ENCODE measurements at regions not wholly inside any gene's neighbourhood (a gene's known extent, or its start where the extent isn't known, plus 50 kb on each side); places are given as distances from the start of the nearest gene placed in this dataset.

DNA sequence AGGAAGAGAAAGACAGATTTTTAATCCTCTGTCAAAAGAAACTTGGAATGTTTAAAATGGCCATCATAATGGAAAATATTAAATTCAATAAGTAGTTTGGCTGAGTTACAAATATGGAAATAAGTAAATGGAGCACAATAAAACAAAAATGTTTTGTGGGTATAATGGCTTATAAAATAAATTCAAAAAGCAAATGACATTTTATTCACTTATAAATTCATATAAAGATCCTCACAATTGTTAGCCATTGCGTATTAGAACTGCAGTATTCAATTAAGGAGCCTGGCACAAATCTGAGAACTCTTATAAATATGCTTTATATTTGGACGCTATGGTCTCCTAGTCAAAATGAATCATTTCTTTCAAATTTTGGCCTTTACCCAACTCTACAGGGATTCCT, 339.0 kb upstream of the PABPC4L start:
- Histone ChIP-seq H3K36me3 (no peaks in the 10 kb centered on the region), H3K27me3 (no peaks in the 10 kb centered on the region), H3K4me1 (no peaks in the 10 kb centered on the region), H3K9me3 (no peaks in the 10 kb centered on the region), H3K27ac (no peak overlapping the region), H3K4me3 (no peak overlapping the region)
- WGBS = 51% methylated on average over 2 of the region's 2 CpGs
- TF ChIP-seq EP300 (IDR thresholded peaks at IDR 0.05) = no peak
- TF ChIP-seq, protein P1, sequence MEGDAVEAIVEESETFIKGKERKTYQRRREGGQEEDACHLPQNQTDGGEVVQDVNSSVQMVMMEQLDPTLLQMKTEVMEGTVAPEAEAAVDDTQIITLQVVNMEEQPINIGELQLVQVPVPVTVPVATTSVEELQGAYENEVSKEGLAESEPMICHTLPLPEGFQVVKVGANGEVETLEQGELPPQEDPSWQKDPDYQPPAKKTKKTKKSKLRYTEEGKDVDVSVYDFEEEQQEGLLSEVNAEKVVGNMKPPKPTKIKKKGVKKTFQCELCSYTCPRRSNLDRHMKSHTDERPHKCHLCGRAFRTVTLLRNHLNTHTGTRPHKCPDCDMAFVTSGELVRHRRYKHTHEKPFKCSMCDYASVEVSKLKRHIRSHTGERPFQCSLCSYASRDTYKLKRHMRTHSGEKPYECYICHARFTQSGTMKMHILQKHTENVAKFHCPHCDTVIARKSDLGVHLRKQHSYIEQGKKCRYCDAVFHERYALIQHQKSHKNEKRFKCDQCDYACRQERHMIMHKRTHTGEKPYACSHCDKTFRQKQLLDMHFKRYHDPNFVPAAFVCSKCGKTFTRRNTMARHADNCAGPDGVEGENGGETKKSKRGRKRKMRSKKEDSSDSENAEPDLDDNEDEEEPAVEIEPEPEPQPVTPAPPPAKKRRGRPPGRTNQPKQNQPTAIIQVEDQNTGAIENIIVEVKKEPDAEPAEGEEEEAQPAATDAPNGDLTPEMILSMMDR (IDR thresholded peaks at IDR 0.05) = no peak
- no peak for TF ChIP-seq POLR2AphosphoS5 (IDR thresholded peaks at IDR 0.05)
- TF ChIP-seq POLR2A (IDR thresholded peaks at IDR 0.05) = no peak
- DNase-seq (ENCODE audit: low spot score in 2 of 2) = no peak

DNA sequence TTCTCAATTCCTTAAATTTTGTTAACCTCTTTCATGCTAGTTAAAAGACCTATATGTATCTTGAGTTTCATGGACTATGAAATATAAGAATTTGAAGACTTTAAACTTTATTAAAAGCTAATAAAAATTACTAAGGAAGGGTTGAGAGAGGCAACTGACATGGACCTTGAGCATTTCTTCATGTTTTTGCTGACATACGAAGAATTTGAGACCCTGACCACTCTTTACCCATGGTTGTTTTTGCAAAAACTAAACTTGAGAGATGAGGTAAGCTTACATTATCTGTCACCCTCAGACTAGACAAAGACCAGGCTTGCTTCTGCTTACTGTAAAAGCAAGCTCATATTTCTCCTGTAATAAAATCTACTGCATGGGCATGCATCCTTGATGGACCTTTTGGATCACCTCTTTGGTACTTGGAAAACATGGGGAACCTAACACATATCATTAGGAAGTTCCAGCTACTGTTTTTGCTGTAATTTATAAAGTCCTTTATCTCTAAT, 338.2 kb upstream of the PABPC4L start:
- Histone ChIP-seq H3K27ac (no peak overlapping the region), H3K4me3 (no peak overlapping the region), H3K4me1 (no peaks in the 10 kb centered on the region), H3K9me3 (no peaks in the 10 kb centered on the region), H3K36me3 (no peaks in the 10 kb centered on the region), H3K27me3 (no peaks in the 10 kb centered on the region)
- DNase-seq (ENCODE audit: low spot score in 2 of 2) = no peak
- TF ChIP-seq POLR2AphosphoS5 (IDR thresholded peaks at IDR 0.05) (no peak), POLR2A (IDR thresholded peaks at IDR 0.05) (no peak), EP300 (IDR thresholded peaks at IDR 0.05) (no peak)
- TF ChIP-seq, protein P1 (IDR thresholded peaks at IDR 0.05) = no peak
- WGBS = 79% methylated on average over 1 of the region's 1 CpG

DNA sequence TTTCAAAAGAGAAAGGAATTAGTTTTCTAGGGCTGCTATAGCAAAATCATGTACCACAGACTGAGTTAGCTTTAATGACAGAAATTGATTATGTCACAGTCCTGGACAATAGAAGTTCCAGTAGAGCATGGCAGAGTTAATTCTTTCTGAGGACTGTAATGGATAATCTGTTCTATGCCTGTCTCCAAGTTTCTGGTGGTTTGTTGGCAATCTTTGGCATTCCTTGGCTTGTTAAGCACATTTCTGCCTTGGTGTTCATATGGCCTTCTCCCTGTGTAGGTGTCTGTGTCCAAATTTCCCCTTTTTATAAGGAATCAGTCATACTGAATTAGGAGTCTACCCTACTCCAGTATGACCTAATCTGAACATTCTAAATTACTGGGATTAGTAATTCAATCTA, 336.1 kb upstream of the PABPC4L start:
- Histone ChIP-seq H3K9me3 (no peaks in the 10 kb centered on the region), H3K27me3 (no peaks in the 10 kb centered on the region), H3K4me3 (no peak overlapping the region), H3K4me1 (no peaks in the 10 kb centered on the region), H3K27ac (no peak overlapping the region), H3K36me3 (no peaks in the 10 kb centered on the region)
- DNase-seq (ENCODE audit: low spot score in 2 of 2) = no peak
- TF ChIP-seq, protein P1 (IDR thresholded peaks at IDR 0.05) = no peak
- no peak for TF ChIP-seq POLR2AphosphoS5 (IDR thresholded peaks at IDR 0.05)
- no peak for TF ChIP-seq EP300 (IDR thresholded peaks at IDR 0.05)
- no peak for TF ChIP-seq POLR2A (IDR thresholded peaks at IDR 0.05)

DNA sequence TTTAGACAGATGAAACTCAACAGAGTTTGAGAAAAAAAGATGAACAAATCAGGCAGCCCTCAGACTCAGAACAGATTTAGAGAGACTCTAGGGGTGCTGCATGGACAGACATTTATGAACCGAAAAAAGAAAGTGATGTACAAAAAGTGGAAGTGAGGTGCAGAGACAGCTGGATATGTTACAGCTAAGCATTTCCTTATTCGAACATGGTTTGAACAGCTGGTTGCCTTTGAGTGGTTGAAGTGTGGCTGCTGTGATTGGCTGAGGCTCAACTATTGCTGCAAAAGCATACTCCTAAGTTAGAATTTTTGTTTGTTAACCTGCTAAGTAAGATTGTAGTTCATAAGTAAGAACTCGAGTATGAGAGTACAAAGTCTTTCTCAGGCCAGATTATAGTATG, 331.5 kb upstream of the PABPC4L start:
- H3K9me3 ChIP-seq = no peaks in the 10 kb centered on the region
- no peak overlapping the region for H3K27ac ChIP-seq
- 56% methylated on average over 3 of the region's 3 CpGs for WGBS
- H3K4me3 ChIP-seq = no peak overlapping the region
- H3K4me1 ChIP-seq = no peaks in the 10 kb centered on the region
- no peak for DNase-seq (ENCODE audit: low spot score in 2 of 2)
- H3K27me3 ChIP-seq = no peaks in the 10 kb centered on the region
- H3K36me3 ChIP-seq = no peaks in the 10 kb centered on the region
- TF ChIP-seq EP300 (IDR thresholded peaks at IDR 0.05) (no peak), POLR2A (IDR thresholded peaks at IDR 0.05) (no peak), POLR2AphosphoS5 (IDR thresholded peaks at IDR 0.05) (no peak)
- TF ChIP-seq, protein P1 (IDR thresholded peaks at IDR 0.05) = no peak

DNA sequence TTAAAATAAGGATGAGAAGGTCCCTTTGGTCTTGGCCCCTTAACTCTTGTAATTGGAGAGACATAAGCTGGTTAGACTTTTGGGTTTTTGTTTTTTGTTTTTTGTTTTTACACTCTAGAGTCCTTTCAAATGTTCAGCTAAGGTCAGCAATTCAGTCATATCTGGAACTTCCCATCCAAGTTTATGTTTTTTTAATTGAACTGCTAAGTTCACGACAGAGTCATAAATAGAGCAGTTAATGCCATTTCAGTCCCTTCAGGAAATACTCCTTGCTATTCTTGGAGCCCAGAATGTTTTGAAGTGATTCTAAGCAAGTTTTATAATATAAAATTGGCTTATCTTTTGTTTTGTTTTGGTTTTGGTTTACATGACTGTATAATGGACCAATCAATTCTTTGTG, 329.4 kb upstream of the PABPC4L start:
- no peaks in the 10 kb centered on the region for H3K4me1 ChIP-seq
- no peaks in the 10 kb centered on the region for H3K9me3 ChIP-seq
- no peaks in the 10 kb centered on the region for H3K36me3 ChIP-seq
- DNase-seq (ENCODE audit: low spot score in 2 of 2) = no peak
- H3K27ac ChIP-seq = no peak overlapping the region
- 47% methylated on average over 1 of the region's 1 CpG for WGBS
- H3K4me3 ChIP-seq = no peak overlapping the region
- TF ChIP-seq, protein P1 (IDR thresholded peaks at IDR 0.05) = no peak
- TF ChIP-seq POLR2AphosphoS5 (IDR thresholded peaks at IDR 0.05) = no peak
- TF ChIP-seq EP300 (IDR thresholded peaks at IDR 0.05) = no peak
- no peak for TF ChIP-seq POLR2A (IDR thresholded peaks at IDR 0.05)
- no peaks in the 10 kb centered on the region for H3K27me3 ChIP-seq

All from suprapubic skin (tissue), 4 donors.